ENCODE measurements at regions not wholly inside any gene's neighbourhood (a gene's known extent, or its start where the extent isn't known, plus 50 kb on each side); places are given as distances from the start of the nearest gene placed in this dataset.

DNA sequence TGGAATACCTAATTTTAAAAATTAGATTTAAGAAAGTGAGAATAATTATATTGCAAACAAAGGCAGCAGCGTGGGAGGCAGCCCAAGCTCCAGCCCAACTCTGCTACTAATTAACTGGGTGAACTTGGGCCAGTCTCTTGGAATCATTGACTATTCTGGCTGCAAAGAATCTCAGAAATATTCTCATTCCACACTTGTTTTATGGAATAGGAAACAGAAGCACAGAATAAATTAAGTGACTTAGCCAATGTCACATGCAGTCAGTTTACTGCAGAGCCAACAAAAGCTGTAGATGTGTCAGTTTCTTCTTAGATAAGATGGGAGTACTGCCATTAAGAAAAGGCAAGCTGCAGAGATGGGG is 132.6 kb upstream of the FAM9B start:
- TF ChIP-seq ZFP3 (CRISPR knock-in tag; IDR thresholded peaks at IDR 0.05) (no peak), ESRRG (CRISPR knock-in tag; IDR thresholded peaks at IDR 0.05) (no peak), ZNF8 (CRISPR knock-in tag; IDR thresholded peaks at IDR 0.05) (no peak), ARNTL (CRISPR knock-in tag; IDR thresholded peaks at IDR 0.05; ENCODE audit: borderline replicate concordance, low read depth) (no peak), ZNF565 (CRISPR knock-in tag; conservative IDR thresholded peaks at IDR 0.05; ENCODE audit: low read depth) (no peak), ZFP30 (CRISPR knock-in tag; IDR thresholded peaks at IDR 0.05) (no peak), GLIS3 (CRISPR knock-in tag; IDR thresholded peaks at IDR 0.05) (no peak), TCF4 (CRISPR knock-in tag; IDR thresholded peaks at IDR 0.05; ENCODE audit: borderline replicate concordance) (no peak)
- TF ChIP-seq, protein P1, sequence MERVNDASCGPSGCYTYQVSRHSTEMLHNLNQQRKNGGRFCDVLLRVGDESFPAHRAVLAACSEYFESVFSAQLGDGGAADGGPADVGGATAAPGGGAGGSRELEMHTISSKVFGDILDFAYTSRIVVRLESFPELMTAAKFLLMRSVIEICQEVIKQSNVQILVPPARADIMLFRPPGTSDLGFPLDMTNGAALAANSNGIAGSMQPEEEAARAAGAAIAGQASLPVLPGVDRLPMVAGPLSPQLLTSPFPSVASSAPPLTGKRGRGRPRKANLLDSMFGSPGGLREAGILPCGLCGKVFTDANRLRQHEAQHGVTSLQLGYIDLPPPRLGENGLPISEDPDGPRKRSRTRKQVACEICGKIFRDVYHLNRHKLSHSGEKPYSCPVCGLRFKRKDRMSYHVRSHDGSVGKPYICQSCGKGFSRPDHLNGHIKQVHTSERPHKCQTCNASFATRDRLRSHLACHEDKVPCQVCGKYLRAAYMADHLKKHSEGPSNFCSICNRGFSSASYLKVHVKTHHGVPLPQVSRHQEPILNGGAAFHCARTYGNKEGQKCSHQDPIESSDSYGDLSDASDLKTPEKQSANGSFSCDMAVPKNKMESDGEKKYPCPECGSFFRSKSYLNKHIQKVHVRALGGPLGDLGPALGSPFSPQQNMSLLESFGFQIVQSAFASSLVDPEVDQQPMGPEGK (CRISPR knock-in tag; IDR thresholded peaks at IDR 0.05; ENCODE audit: borderline replicate concordance) = no peak
- TF ChIP-seq, protein P2, sequence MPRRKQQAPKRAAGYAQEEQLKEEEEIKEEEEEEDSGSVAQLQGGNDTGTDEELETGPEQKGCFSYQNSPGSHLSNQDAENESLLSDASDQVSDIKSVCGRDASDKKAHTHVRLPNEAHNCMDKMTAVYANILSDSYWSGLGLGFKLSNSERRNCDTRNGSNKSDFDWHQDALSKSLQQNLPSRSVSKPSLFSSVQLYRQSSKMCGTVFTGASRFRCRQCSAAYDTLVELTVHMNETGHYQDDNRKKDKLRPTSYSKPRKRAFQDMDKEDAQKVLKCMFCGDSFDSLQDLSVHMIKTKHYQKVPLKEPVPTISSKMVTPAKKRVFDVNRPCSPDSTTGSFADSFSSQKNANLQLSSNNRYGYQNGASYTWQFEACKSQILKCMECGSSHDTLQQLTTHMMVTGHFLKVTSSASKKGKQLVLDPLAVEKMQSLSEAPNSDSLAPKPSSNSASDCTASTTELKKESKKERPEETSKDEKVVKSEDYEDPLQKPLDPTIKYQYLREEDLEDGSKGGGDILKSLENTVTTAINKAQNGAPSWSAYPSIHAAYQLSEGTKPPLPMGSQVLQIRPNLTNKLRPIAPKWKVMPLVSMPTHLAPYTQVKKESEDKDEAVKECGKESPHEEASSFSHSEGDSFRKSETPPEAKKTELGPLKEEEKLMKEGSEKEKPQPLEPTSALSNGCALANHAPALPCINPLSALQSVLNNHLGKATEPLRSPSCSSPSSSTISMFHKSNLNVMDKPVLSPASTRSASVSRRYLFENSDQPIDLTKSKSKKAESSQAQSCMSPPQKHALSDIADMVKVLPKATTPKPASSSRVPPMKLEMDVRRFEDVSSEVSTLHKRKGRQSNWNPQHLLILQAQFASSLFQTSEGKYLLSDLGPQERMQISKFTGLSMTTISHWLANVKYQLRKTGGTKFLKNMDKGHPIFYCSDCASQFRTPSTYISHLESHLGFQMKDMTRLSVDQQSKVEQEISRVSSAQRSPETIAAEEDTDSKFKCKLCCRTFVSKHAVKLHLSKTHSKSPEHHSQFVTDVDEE (CRISPR knock-in tag; IDR thresholded peaks at IDR 0.05) = no peak
- TF ChIP-seq, protein P3, sequence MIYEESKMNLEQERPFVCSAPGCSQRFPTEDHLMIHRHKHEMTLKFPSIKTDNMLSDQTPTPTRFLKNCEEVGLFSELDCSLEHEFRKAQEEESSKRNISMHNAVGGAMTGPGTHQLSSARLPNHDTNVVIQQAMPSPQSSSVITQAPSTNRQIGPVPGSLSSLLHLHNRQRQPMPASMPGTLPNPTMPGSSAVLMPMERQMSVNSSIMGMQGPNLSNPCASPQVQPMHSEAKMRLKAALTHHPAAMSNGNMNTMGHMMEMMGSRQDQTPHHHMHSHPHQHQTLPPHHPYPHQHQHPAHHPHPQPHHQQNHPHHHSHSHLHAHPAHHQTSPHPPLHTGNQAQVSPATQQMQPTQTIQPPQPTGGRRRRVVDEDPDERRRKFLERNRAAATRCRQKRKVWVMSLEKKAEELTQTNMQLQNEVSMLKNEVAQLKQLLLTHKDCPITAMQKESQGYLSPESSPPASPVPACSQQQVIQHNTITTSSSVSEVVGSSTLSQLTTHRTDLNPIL (CRISPR knock-in tag; IDR thresholded peaks at IDR 0.05; ENCODE audit: low read depth) = no peak
